GM21515 (cell line): ENCODE measurements at regions not wholly inside any gene's neighbourhood (a gene's known extent, or its start where the extent isn't known, plus 50 kb on each side); places are given as distances from the start of the nearest gene placed in this dataset.

Experiments
- ATAC-seq: cut with Tn5 transposase; IDR thresholded peaks from one replicate; pipeline ENCODE4 v1.9.1; 2021; ENCODE audit not compliant: unreplicated experiment

GRCh38 chr2:122156176-122156890, 400.9 kb downstream of the TSN start:
- no peak for ATAC-seq

- ATAC-seq, result no peak
These were observed 401.7 kb downstream of the TSN start for GRCh38 chr2:122157158-122157557.

GRCh38 chr2:122163617-122164016, 408.2 kb downstream of the TSN start:
- no peak for ATAC-seq

- ATAC-seq, result no peak
These were observed 409.5 kb downstream of the TSN start for GRCh38 chr2:122164964-122165363.

GRCh38 chr2:122166820-122167219, 411.4 kb downstream of the TSN start:
- no peak for ATAC-seq

- no peak for ATAC-seq
These were observed 412.1 kb downstream of the TSN start for GRCh38 chr2:122167515-122167914.

- ATAC-seq, result no peak
These were observed 413.3 kb downstream of the TSN start for GRCh38 chr2:122168799-122169198.

- no peak for ATAC-seq
These were observed 417.4 kb downstream of the TSN start for GRCh38 chr2:122172812-122173211.

- no peak for ATAC-seq
These were observed 418.6 kb downstream of the TSN start for GRCh38 chr2:122174061-122174460.

- ATAC-seq, result no peak
These were observed 424.2 kb downstream of the TSN start for GRCh38 chr2:122179492-122180165.

- no peak for ATAC-seq
These were observed 425.5 kb downstream of the TSN start for GRCh38 chr2:122180972-122181371.

GRCh38 chr2:122182616-122183355, 427.3 kb downstream of the TSN start:
- ATAC-seq, result no peak

GRCh38 chr2:122183890-122184289, 428.4 kb downstream of the TSN start:
- no peak for ATAC-seq

- no peak for ATAC-seq
These were observed 431.3 kb downstream of the TSN start for GRCh38 chr2:122186761-122187222.

GRCh38 chr2:122191331-122191730, 435.9 kb downstream of the TSN start:
- no peak for ATAC-seq

GRCh38 chr2:122193622-122194021, 438.2 kb downstream of the TSN start:
- no peak for ATAC-seq

GRCh38 chr2:122194546-122194945, 439.1 kb downstream of the TSN start:
- ATAC-seq, result no peak

- no peak for ATAC-seq
These were observed 448.1 kb downstream of the TSN start for GRCh38 chr2:122203523-122203922.

- ATAC-seq, result no peak
These were observed 450.2 kb downstream of the TSN start for GRCh38 chr2:122205641-122206040.

- ATAC-seq, result no peak
These were observed 450.6 kb downstream of the TSN start for GRCh38 chr2:122206101-122206500.

- no peak for ATAC-seq
These were observed 453.9 kb downstream of the TSN start for GRCh38 chr2:122209377-122209776.

GRCh38 chr2:122210065-122210464, 454.6 kb downstream of the TSN start:
- ATAC-seq, result no peak
